HUES6 (cell line): ENCODE measurements at regions not wholly inside any gene's neighbourhood (a gene's known extent, or its start where the extent isn't known, plus 50 kb on each side); places are given as distances from the start of the nearest gene placed in this dataset.

ENCODE experiments used
- H3K27ac ChIP-seq: 2 replicates; pipeline ENCODE4 v1.7.0; 2013; ENCODE audit warnings: low read depth, mild to moderate bottlenecking, low read length, inconsistent platforms
- H3K27me3 ChIP-seq: 2 replicates; pipeline ENCODE4 v1.6.1; 2013; ENCODE audit warnings: low read length; ENCODE audit not compliant: control insufficient read depth, insufficient read depth
- H3K36me3 ChIP-seq: 2 replicates; pipeline ENCODE4 v1.6.1; 2013; ENCODE audit warnings: low read length; ENCODE audit not compliant: control insufficient read depth, insufficient read depth
- H3K4me1 ChIP-seq: 2 replicates; pipeline ENCODE4 v1.6.1; 2013; ENCODE audit warnings: low read length; ENCODE audit not compliant: control insufficient read depth, insufficient read depth
- H3K4me3 ChIP-seq: 2 replicates; pipeline ENCODE4 v1.5.1; 2013; ENCODE audit warnings: low read depth, low read length
- H3K9ac ChIP-seq: one replicate; pipeline ENCODE4 v1.6.1; 2013; ENCODE audit warnings: mild to moderate bottlenecking, low read length
- H3K9me3 ChIP-seq: 2 replicates; pipeline ENCODE4 v1.6.1; 2013; ENCODE audit warnings: low read depth, low read length; ENCODE audit not compliant: control insufficient read depth, insufficient read depth

DNA sequence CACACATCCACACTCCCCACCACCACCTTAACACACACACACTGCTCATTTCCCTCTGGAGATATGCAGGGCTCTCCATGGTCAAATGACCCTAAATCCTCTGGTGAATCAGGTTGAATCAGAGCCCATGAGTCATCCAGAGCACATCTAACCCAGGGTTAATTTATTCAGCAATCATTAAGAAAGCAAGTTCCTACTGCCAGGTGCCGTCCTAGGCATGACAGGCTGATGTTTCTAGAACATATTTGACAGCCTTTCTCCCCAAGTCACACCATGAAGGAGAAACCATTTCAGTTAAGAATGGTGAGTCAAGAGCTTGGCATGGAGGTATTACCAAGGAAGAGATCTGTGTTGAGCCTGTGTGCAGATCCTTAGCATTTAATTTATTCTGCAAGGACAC, 194.3 kb upstream of the CAMK1G start:
- Histone ChIP-seq H3K27ac (no peak overlapping the region), H3K4me3 (no peak overlapping the region), H3K4me1 (peaks cover 49% of the 10 kb centered on the region), H3K9me3 (no peaks in the 10 kb centered on the region), H3K36me3 (no peaks in the 10 kb centered on the region), H3K27me3 (no peaks in the 10 kb centered on the region), H3K9ac (no peak overlapping the region)

DNA sequence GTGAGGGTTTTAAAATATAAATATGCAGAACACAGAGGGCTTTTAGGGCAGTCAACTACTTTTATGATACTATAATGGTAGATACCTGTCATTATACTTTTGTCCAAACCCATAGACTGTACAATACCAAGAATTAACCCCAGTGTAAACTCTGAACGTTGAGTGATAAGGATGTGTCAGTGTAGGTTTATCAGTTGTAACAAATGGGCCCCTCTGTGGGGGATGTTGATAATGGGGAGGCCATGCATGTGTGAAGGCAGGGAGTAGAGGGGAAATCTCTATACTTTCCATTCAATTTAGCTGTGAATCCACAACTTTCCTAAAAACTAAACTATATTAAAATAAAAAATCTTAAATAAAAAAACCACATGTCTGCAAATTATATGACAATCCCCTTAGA, 193.5 kb upstream of the CAMK1G start:
- Histone ChIP-seq H3K9ac (no peak overlapping the region), H3K27me3 (no peaks in the 10 kb centered on the region), H3K4me1 (peaks cover 49% of the 10 kb centered on the region), H3K9me3 (no peaks in the 10 kb centered on the region), H3K36me3 (no peaks in the 10 kb centered on the region), H3K4me3 (no peak overlapping the region), H3K27ac (no peak overlapping the region)

DNA sequence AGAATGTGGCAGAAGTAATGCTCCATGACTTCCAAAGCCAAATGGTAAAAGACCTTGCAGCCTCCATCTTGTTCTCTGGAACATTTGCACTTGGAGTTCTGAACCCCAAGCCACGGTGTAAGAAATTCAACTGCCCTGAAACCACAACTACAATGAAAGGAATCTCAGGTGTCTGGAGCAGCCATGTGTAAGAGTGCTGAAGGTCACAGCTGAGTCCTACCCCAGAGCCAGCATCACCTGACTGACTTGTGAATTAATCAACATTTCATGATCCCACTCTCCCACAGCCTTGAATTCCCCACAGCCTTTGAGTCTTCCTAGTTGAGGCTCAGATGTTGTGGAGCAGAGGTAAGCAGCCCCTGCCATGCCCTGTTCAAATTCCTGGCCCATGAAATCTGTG, 192.8 kb upstream of the CAMK1G start:
- Histone ChIP-seq H3K4me1 (peaks cover 49% of the 10 kb centered on the region), H3K4me3 (no peak overlapping the region)

DNA sequence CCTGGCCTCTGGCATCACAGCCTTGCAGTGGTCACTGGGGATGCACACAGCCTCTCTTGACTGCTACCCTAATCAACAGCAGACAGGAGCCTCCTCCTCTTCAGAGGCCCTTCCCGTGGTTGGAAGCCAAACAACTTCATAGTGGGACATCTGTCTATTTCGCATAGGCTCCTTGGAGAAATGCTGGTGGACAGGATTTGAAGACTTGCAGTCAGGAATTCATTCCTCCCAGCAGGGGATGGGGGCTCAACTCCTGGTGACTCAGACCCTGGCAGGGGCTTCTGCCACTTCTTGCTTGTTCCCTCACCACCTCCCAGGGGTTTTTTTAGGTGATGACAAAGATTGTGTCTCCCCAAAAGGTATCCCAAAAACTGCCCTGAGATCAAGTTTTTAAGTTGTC, 191.7 kb upstream of the CAMK1G start:
- Histone ChIP-seq H3K27me3 (no peaks in the 10 kb centered on the region), H3K9ac (no peak overlapping the region), H3K36me3 (no peaks in the 10 kb centered on the region), H3K4me1 (peaks cover 50% of the 10 kb centered on the region), H3K9me3 (no peaks in the 10 kb centered on the region), H3K27ac (no peak overlapping the region), H3K4me3 (no peak overlapping the region)

More for the DNA sequence above, 192.8 kb upstream of the CAMK1G start:
- no peaks in the 10 kb centered on the region for H3K27me3 ChIP-seq
- H3K27ac ChIP-seq: no peak overlapping the region
- H3K9me3 ChIP-seq: no peaks in the 10 kb centered on the region
- H3K36me3 ChIP-seq: no peaks in the 10 kb centered on the region
- H3K9ac ChIP-seq: no peak overlapping the region

DNA sequence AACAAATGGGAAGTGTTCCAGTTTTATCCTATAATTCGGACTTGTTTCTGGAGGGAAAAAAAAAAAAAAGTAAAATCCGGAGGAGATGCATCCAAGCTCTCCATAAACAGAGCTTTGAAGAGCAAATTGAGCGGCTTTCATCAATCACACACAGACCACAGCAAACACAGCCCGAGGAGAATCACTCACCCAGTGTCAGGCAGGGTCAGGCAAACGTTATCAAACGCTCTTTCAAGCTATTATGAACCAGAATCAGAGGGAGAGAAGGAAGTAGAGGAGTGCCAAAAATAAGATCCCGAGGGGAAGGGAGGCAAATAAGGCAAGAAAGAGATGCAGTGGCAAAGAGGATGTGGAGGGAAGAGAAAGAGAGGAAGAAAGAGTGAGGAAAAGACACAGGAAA, 188.3 kb upstream of the CAMK1G start:
- H3K9ac ChIP-seq: no peak overlapping the region
- peaks cover 70% of the 10 kb centered on the region for H3K4me1 ChIP-seq
- H3K36me3 ChIP-seq: no peaks in the 10 kb centered on the region
- H3K27me3 ChIP-seq: no peaks in the 10 kb centered on the region
- H3K27ac ChIP-seq: no peak overlapping the region
- H3K4me3 ChIP-seq: no peak overlapping the region
- H3K9me3 ChIP-seq: no peaks in the 10 kb centered on the region

DNA sequence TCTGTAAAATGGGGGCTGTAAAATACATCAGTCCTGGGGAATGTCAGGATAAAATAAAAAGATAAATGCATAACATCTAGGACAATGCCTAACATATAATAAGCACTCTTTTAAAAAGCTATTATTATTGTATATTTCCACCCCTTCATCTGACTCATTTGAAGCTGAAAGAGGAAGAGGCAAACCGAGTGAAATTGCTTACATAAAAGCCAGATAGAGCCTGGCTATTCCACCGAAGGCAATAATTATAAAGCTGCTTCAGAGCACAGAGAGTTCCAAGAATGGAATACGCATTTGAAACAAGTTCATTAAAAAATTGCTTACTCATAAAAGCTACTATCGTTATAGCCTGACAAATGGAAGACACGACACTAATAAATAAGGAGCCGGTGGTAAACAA, 186.1 kb upstream of the CAMK1G start:
- Histone ChIP-seq H3K4me3 (no peak overlapping the region), H3K4me1 (peaks cover 70% of the 10 kb centered on the region), H3K27me3 (no peaks in the 10 kb centered on the region), H3K9me3 (no peaks in the 10 kb centered on the region), H3K9ac (peak overlapping the region; percentile 76), H3K27ac (peak overlapping the region; percentile 83; the same call in 1 of the 2 replicates), H3K36me3 (no peaks in the 10 kb centered on the region)

DNA sequence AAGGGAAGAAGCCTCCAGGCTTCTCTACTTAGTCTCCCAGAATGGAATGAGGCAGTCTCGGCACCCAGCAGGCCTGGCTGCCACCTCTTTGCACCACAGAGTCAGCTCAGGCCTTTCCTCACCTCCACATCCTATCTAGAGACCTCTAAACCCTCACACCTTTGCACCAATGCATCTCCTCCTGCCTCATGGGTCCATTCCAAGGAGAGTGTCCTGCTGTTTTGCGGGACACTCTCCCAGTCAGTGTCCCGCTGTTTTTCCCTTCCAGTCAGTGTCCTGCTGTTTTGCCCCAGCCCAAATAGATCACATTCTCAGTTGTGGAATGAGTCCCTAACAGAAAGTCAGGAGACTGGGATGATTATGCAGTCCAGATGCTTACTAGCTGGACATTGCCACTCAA, 185.6 kb upstream of the CAMK1G start:
- H3K9ac ChIP-seq: peak overlapping the region; percentile 76
- peaks cover 66% of the 10 kb centered on the region for H3K4me1 ChIP-seq
- no peak overlapping the region; the same call in 1 of the 2 replicates for H3K4me3 ChIP-seq
- no peaks in the 10 kb centered on the region for H3K27me3 ChIP-seq
- no peaks in the 10 kb centered on the region for H3K9me3 ChIP-seq
- H3K27ac ChIP-seq: peak overlapping the region; percentile 83
- no peaks in the 10 kb centered on the region for H3K36me3 ChIP-seq

DNA sequence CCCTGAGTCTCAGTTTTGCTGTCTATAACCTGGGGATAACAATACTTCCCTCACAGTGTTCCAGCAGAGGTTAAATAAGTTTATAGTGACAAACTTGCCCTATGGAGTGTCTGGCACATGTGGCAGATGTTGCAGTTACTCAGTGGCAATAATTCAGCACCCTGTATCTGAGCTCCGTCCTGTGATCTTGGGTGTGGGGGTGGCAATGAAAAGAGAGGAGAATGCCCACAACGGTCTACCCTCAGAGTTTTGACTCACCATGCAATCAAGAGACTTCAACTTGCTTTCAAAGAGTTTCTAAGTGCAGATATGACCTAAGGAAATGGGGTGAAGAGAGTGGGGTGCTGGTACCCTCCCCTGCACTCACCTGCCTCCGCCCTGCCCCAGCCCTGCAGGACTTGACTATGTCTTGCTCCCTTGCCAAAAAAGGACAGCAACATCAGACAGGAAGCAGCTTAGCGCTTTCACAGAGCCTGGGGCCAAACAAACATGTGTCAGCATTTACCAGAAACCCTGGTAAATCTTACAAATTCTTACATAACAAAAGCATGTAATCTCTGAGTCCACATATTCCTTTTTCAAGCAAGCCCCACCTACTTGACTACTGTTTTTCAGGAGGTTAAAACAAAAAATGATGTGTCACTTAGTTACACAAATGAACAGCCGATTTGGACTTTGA, 185.1 kb upstream of the CAMK1G start:
- no peaks in the 10 kb centered on the region for H3K27me3 ChIP-seq
- peak overlapping the region; percentile 83 for H3K27ac ChIP-seq
- peak overlapping the region; percentile 76 for H3K9ac ChIP-seq
- no peak overlapping the region; the same call in 1 of the 2 replicates for H3K4me3 ChIP-seq
- peaks cover 67% of the 10 kb centered on the region for H3K4me1 ChIP-seq
- no peaks in the 10 kb centered on the region for H3K36me3 ChIP-seq
- no peaks in the 10 kb centered on the region for H3K9me3 ChIP-seq

DNA sequence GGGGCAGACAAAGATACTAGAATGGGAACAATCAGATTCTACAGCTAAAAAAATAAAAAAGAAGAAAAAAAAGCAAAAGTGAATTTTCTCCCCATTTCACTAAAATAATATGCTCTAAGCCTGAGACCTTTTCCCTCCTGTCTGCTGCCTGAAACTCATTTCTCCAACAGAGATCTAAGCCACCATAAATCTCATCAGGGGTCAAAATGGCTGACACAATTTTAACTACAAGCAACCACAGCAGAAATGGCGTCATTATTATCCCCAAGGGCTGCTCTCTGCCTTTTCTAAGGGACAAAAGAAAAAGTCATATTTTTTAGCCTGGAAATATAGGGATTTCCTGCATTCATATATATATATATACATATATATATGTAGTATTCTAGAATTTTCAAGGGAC, 183.7 kb upstream of the CAMK1G start:
- Histone ChIP-seq H3K4me3 (no peak overlapping the region), H3K27me3 (no peaks in the 10 kb centered on the region), H3K4me1 (peaks cover 70% of the 10 kb centered on the region), H3K9me3 (no peaks in the 10 kb centered on the region), H3K9ac (no peak overlapping the region), H3K27ac (peak overlapping the region; percentile 83; the same call in 1 of the 2 replicates), H3K36me3 (no peaks in the 10 kb centered on the region)

DNA sequence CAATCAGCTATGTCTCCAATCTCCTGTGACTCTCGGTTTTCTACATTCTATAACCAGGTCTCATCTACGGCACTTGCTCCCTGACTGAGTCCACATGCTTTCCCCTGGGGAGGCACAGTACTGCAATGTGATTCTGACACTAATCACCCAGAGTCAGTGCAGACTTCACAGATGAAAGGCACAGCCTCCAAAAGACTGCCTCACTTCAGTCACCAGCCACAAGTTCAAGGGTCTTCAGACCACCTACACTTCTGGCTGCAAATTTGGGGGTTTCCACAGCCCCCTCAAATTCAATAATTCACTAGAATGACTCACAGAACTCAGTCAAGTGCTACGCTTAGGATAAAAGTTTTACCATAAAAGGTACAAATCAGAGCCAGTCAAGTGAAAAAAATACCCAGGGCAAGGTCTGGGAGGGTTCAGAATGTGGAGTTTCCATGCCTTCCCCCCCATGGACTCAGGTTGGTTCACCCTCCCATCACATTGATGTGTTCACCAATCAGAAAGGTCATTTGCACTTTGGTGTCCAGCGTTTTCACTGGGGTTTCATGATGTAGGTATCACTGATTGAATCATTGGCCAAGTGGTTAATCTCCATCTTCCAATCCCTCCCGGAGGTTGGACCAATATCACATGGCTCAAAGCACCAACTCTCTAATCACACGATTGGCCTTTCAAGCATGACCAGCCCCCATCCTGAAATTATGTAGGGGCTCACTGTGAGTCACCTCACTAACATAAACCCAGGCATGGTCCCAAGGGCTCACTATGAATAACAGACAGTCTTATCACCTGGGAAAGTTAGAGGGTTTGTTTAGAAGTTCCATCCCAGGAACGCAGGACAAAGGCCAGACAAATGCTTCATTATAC, 182.9 kb upstream of the CAMK1G start:
- Histone ChIP-seq H3K9ac (no peak overlapping the region), H3K4me3 (no peak overlapping the region), H3K27me3 (no peaks in the 10 kb centered on the region), H3K4me1 (peaks cover 70% of the 10 kb centered on the region), H3K36me3 (no peaks in the 10 kb centered on the region), H3K27ac (no peak overlapping the region), H3K9me3 (no peaks in the 10 kb centered on the region)

DNA sequence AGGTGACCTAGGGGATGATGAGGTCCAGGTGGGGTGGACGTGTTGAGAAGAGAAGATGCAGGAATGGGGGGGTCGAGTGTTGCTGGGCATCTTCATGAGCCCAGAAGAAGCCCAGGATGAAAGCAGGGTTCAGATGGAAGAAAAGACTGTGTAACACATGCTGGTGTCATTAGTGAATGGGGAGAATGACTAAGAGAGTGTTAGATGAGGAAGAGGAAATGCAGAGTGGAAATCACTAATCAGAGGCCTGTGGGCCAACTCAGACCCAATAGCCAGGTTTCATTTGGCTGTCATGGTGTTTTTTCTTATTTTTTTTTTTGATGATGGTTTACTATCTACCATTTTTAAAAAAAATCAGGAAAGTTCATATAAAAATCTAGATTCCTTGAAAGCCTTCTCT, 180.8 kb upstream of the CAMK1G start:
- no peak overlapping the region for H3K27ac ChIP-seq
- H3K4me3 ChIP-seq: no peak overlapping the region
- H3K4me1 ChIP-seq: peaks cover 62% of the 10 kb centered on the region
- H3K9me3 ChIP-seq: no peaks in the 10 kb centered on the region
- no peaks in the 10 kb centered on the region for H3K36me3 ChIP-seq
- H3K9ac ChIP-seq: no peak overlapping the region
- H3K27me3 ChIP-seq: no peaks in the 10 kb centered on the region
